CD14-positive monocyte (primary cell): ENCODE measurements at regions not wholly inside any gene's neighbourhood (a gene's known extent, or its start where the extent isn't known, plus 50 kb on each side); places are given as distances from the start of the nearest gene placed in this dataset.
"Not testable (repeated sequence)": the region's sequence is repeated elsewhere in the genome, so short reads cannot be mapped to it uniquely, and the experiment has no call there.

Experiments
- DNase-seq, 3 donors: peaks; one replicate each; pipeline ENCODE4 v3.0.0-alpha.2; 2011 to 2022
- H2AFZ ChIP-seq: 2 replicates; pipeline ENCODE4 v1.6.0; 2012; ENCODE audit warnings: mild to moderate bottlenecking, low read depth, low read length, inconsistent platforms; ENCODE audit not compliant: insufficient read depth, poor library complexity, severe bottlenecking
- H3K27ac ChIP-seq, 2 donors: 1 replicate in 1 of 2; 2 replicates in 1 of 2; pipeline ENCODE4 v1.5.1; 2012 to 2013; ENCODE audit warnings: low read length in 2 of 2, control low read depth in 1 of 2, inconsistent platforms in 1 of 2, low read depth in 1 of 2, mild to moderate bottlenecking in 1 of 2
- H3K27me3 ChIP-seq, 2 donors: one replicate each; pipeline versions ENCODE4 v1.6.0 to v1.6.1; 2011 to 2013; ENCODE audit warnings: low read length in 2 of 2; ENCODE audit not compliant: control insufficient read depth in 2 of 2, insufficient read depth in 2 of 2
- H3K36me3 ChIP-seq, 2 donors: replicated peaks in 1 of 2; 1 replicate in 1 of 2; 2 replicates in 1 of 2; pipeline versions ENCODE4 v1.5.1 to v1.6.1; 2012 to 2013; ENCODE audit warnings: low read length in 2 of 2, control low read depth in 1 of 2, inconsistent platforms in 1 of 2, mild to moderate bottlenecking in 1 of 2; ENCODE audit not compliant: insufficient read depth in 2 of 2, control insufficient read depth in 1 of 2
- H3K4me1 ChIP-seq, 2 donors: 1 replicate in 1 of 2; 2 replicates in 1 of 2; pipeline versions ENCODE4 v1.5.1 to v1.6.1; 2012 to 2013; ENCODE audit warnings: low read length in 2 of 2, control low read depth in 1 of 2, inconsistent platforms in 1 of 2, mild to moderate bottlenecking in 1 of 2, moderate library complexity in 1 of 2; ENCODE audit not compliant: insufficient read depth in 2 of 2, control insufficient read depth in 1 of 2
- H3K4me2 ChIP-seq: replicated peaks from 2 replicates; pipeline ENCODE3; 2012; ENCODE audit warnings: low read length, moderate library complexity, mild to moderate bottlenecking; ENCODE audit not compliant: poor library complexity, severe bottlenecking; ENCODE audit errors: extremely low read depth
- H3K4me3 ChIP-seq, 3 experiments: fragments of 200-600 bp in 1 of 3; sonication (generic) in 1 of 3; replicated peaks in 1 of 3; 1 replicate in 2 of 3; 2 replicates in 1 of 3; pipeline ENCODE4 v1.5.1; 2011 to 2013; ENCODE audit warnings: low read length in 3 of 3, mild to moderate bottlenecking in 3 of 3, control low read depth in 2 of 3, low read depth in 2 of 3, inconsistent platforms in 1 of 3, moderate library complexity in 1 of 3
- H3K79me2 ChIP-seq: 2 replicates; pipeline ENCODE4 v1.6.0; 2012; ENCODE audit warnings: mild to moderate bottlenecking, control low read depth, inconsistent platforms, low read length, moderate library complexity; ENCODE audit not compliant: insufficient read depth
- H3K9ac ChIP-seq: 2 replicates; pipeline ENCODE4 v1.6.0; 2017; ENCODE audit warnings: low read length, mild to moderate bottlenecking; ENCODE audit not compliant: insufficient read depth, poor library complexity, severe bottlenecking
- H3K9me3 ChIP-seq, 2 donors: replicated peaks in 1 of 2; 1 replicate in 1 of 2; 2 replicates in 1 of 2; pipeline versions ENCODE4 v1.5.1 to v1.6.1; 2012 to 2013; ENCODE audit warnings: low read length in 2 of 2, control low read depth in 1 of 2; ENCODE audit not compliant: control insufficient read depth in 1 of 2, insufficient read depth in 1 of 2
- H4K20me1 ChIP-seq: 2 replicates; pipeline ENCODE4 v1.6.0; 2012; ENCODE audit warnings: mild to moderate bottlenecking, low read length, control low read depth, moderate library complexity; ENCODE audit not compliant: insufficient read depth
- H3K27ac Mint-ChIP-seq, 7 donors: one replicate each; pipeline ENCODE4 v1.8.0; 2020; ENCODE audit warnings: mild to moderate bottlenecking in 7 of 7, mixed read lengths in 7 of 7, moderate library complexity in 6 of 7, inconsistent platforms in 2 of 7
- H3K27me3 Mint-ChIP-seq, 3 donors: one replicate each; pipeline ENCODE4 v1.8.0; 2021 to 2022; ENCODE audit warnings: low read depth in 3 of 3, mild to moderate bottlenecking in 3 of 3, mixed read lengths in 3 of 3, moderate library complexity in 3 of 3, inconsistent platforms in 1 of 3
- H3K36me3 Mint-ChIP-seq, 2 donors: one replicate each; pipeline ENCODE4 v1.8.0; 2020; ENCODE audit warnings: mixed read lengths in 2 of 2, inconsistent platforms in 1 of 2, mild to moderate bottlenecking in 1 of 2
- H3K4me1 Mint-ChIP-seq: one replicate; pipeline ENCODE4 v1.8.0; 2020; ENCODE audit warnings: mild to moderate bottlenecking, mixed read lengths
- H3K4me3 Mint-ChIP-seq, 2 donors: one replicate each; pipeline ENCODE4 v1.8.0; 2020; ENCODE audit warnings: mild to moderate bottlenecking in 2 of 2, mixed read lengths in 2 of 2, moderate library complexity in 1 of 2
- H3K9me3 Mint-ChIP-seq, 7 donors: one replicate each; pipeline ENCODE4 v1.8.0; 2020 to 2022; ENCODE audit warnings: mixed read lengths in 7 of 7, mild to moderate bottlenecking in 6 of 7, moderate library complexity in 6 of 7, inconsistent platforms in 2 of 7
- CTCF ChIP-seq: fragments of 200-600 bp; IDR thresholded peaks from one replicate; pipeline ENCODE4 v1.8.0; 2022; ENCODE audit warnings: antibody characterized with exemption, mild to moderate bottlenecking
- WGBS: methylation state at CpG from one replicate; pipeline ENCODE4 v1.1.5; 2013; ENCODE audit warnings: missing lambda C conversion rate; ENCODE audit not compliant: insufficient coverage; 5-methylcytosine and 5-hydroxymethylcytosine counted together
- intact Hi-C, 2 donors: fragments of 100-400 bp; cut with micrococcal nuclease; formaldehyde crosslinking; loops; one replicate each; pipeline versions ENCODE4 v1.15.0 to v1.15.1; 2023

- H3K4me3 ChIP-seq, result no peak overlapping the region
- peaks cover 0 to 1% (median 1%) of the 10 kb centered on the region in 3 donors for H3K27me3 Mint-ChIP-seq
- intact Hi-C loops, result no loop called here
- no peaks in the 10 kb centered on the region for H3K79me2 ChIP-seq
- H3K4me1 Mint-ChIP-seq, result no peaks in the 10 kb centered on the region
- DNase-seq, result no peak
- no peaks in the 10 kb centered on the region for H3K9me3 ChIP-seq
- H3K27me3 ChIP-seq, result no peaks in the 10 kb centered on the region
- H3K36me3 Mint-ChIP-seq, result no peaks in the 10 kb centered on the region
- H3K36me3 ChIP-seq, result no peaks in the 10 kb centered on the region
- no peak for TF ChIP-seq CTCF
- H3K27ac ChIP-seq, result no peak overlapping the region
- H3K4me3 Mint-ChIP-seq, result no peak overlapping the region
- no peak overlapping the region for H3K9ac ChIP-seq
- no CpG with 5 or more reads among the region's 1 CpG for WGBS
- no peak overlapping the region for H2AFZ ChIP-seq
- no peaks in the 10 kb centered on the region for H4K20me1 ChIP-seq
- peaks cover 0 to 1% (median 0%) of the 10 kb centered on the region in 7 donors for H3K9me3 Mint-ChIP-seq
- H3K4me1 ChIP-seq, result no peaks in the 10 kb centered on the region
- H3K4me2 ChIP-seq, result no peak overlapping the region
- H3K27ac Mint-ChIP-seq, result no peak overlapping the region
Measured at GRCh38 chr12:91249054-91249453, 66.4 kb upstream of the DCN start.

- DNase-seq, H3K27me3 Mint-ChIP-seq, H3K4me3 Mint-ChIP-seq, H4K20me1 ChIP-seq, H3K9ac ChIP-seq, H3K9me3 ChIP-seq, H3K79me2 ChIP-seq, H3K4me3 ChIP-seq, H3K36me3 ChIP-seq, H3K27ac Mint-ChIP-seq, H3K4me2 ChIP-seq, H3K4me1 Mint-ChIP-seq, intact Hi-C loops, H2AFZ ChIP-seq, H3K36me3 Mint-ChIP-seq, H3K27ac ChIP-seq, H3K27me3 ChIP-seq, H3K4me1 ChIP-seq: not testable (repeated sequence)
- WGBS, result 91% methylated on average over 4 of the region's 6 CpGs
- H3K9me3 Mint-ChIP-seq, result peaks cover 0 to 11% (median 4%) of the 10 kb centered on the region in 7 donors
Measured at GRCh38 chr12:91243177-91243576, 60.6 kb upstream of the DCN start.
